Liver (tissue), 8 donors: ENCODE measurements at regions not wholly inside any gene's neighbourhood (a gene's known extent, or its start where the extent isn't known, plus 50 kb on each side); places are given as distances from the start of the nearest gene placed in this dataset.

ENCODE experiments used
- DNase-seq: peaks from one replicate; pipeline ENCODE4 v3.0.0-alpha.2; 2017; ENCODE audit warnings: low spot score
- H3K27ac ChIP-seq, 2 donors: one replicate each; pipeline ENCODE4 v1.7.0; 2013; ENCODE audit warnings: inconsistent platforms in 2 of 2, low read length in 2 of 2, control low read depth in 1 of 2, low read depth in 1 of 2, mild to moderate bottlenecking in 1 of 2
- H3K27me3 ChIP-seq, 4 donors: one replicate each; pipeline versions ENCODE4 v1.6.1 to v1.7.0; 2013; ENCODE audit warnings: low read length in 3 of 4, inconsistent platforms in 1 of 4, mild to moderate bottlenecking in 1 of 4, moderate library complexity in 1 of 4; ENCODE audit not compliant: control insufficient read depth in 4 of 4, insufficient read depth in 4 of 4
- H3K36me3 ChIP-seq, 4 donors: one replicate each; pipeline versions ENCODE4 v1.6.1 to v1.7.0; 2013; ENCODE audit warnings: low read length in 3 of 4, mild to moderate bottlenecking in 3 of 4, low read depth in 1 of 4, moderate library complexity in 1 of 4; ENCODE audit not compliant: control insufficient read depth in 4 of 4, insufficient read depth in 3 of 4
- H3K4me1 ChIP-seq, 4 donors: one replicate each; pipeline versions ENCODE4 v1.6.1 to v1.7.0; 2013; ENCODE audit warnings: low read length in 3 of 4, mild to moderate bottlenecking in 3 of 4, moderate library complexity in 1 of 4; ENCODE audit not compliant: control insufficient read depth in 4 of 4, insufficient read depth in 4 of 4
- H3K4me3 ChIP-seq, 3 donors: one replicate each; pipeline versions ENCODE4 v1.6.1 to v1.7.0; 2013; ENCODE audit warnings: low read length in 3 of 3, control low read depth in 1 of 3, low read depth in 1 of 3, mild to moderate bottlenecking in 1 of 3
- H3K9ac ChIP-seq, 2 donors: one replicate each; pipeline ENCODE4 v1.7.0; 2013; ENCODE audit warnings: low read length in 2 of 2, mild to moderate bottlenecking in 2 of 2, moderate library complexity in 2 of 2, control low read depth in 1 of 2, low read depth in 1 of 2
- H3K9me3 ChIP-seq, 4 donors: one replicate each; pipeline versions ENCODE4 v1.6.1 to v1.7.0; 2013; ENCODE audit warnings: low read length in 3 of 4; ENCODE audit not compliant: control insufficient read depth in 4 of 4
- EGR1 ChIP-seq, 2 donors: IDR thresholded peaks; 2 replicates each; pipeline ENCODE4 v1.6.1; 2016 to 2018; ENCODE audit warnings: antibody characterized with exemption in 2 of 2, low read depth in 2 of 2
- FOXA1 ChIP-seq: IDR thresholded peaks from 2 replicates; pipeline ENCODE4 v1.6.1; 2016; ENCODE audit warnings: antibody characterized with exemption
- FOXA2 ChIP-seq: IDR thresholded peaks from 2 replicates; pipeline ENCODE4 v1.6.1; 2016; ENCODE audit warnings: antibody characterized with exemption
- GABPA ChIP-seq, 2 donors: IDR thresholded peaks in 1 of 2; conservative IDR thresholded peaks in 1 of 2; 2 replicates each; pipeline ENCODE4 v1.6.1; 2016; ENCODE audit warnings: antibody characterized with exemption in 2 of 2, mild to moderate bottlenecking in 1 of 2, moderate library complexity in 1 of 2
- HNF4A ChIP-seq, 2 donors: conservative IDR thresholded peaks; 2 replicates each; pipeline ENCODE4 v1.6.1; 2016; ENCODE audit warnings: antibody characterized with exemption in 2 of 2, mild to moderate bottlenecking in 2 of 2
- HNF4G ChIP-seq: IDR thresholded peaks from 2 replicates; pipeline ENCODE4 v1.6.1; 2016; ENCODE audit warnings: antibody characterized with exemption
- JUND ChIP-seq, 2 donors: IDR thresholded peaks; 2 replicates each; pipeline ENCODE4 v1.6.1; 2016; ENCODE audit warnings: antibody characterized with exemption in 2 of 2
- NR2F2 ChIP-seq: IDR thresholded peaks from 2 replicates; pipeline ENCODE4 v1.6.1; 2016; ENCODE audit warnings: antibody characterized with exemption
- RAD21 ChIP-seq, 2 donors: IDR thresholded peaks; 2 replicates each; pipeline ENCODE4 v1.6.1; 2016; ENCODE audit warnings: antibody characterized with exemption in 2 of 2, mild to moderate bottlenecking in 2 of 2
- RXRA ChIP-seq, 2 donors: IDR thresholded peaks; 2 replicates each; pipeline ENCODE4 v1.6.1; 2017 to 2018; ENCODE audit warnings: antibody characterized with exemption in 2 of 2, mild to moderate bottlenecking in 1 of 2
- SP1 ChIP-seq: IDR thresholded peaks from 2 replicates; pipeline ENCODE4 v1.6.1; 2018; ENCODE audit warnings: antibody characterized with exemption, mild to moderate bottlenecking
- TAF1 ChIP-seq: conservative IDR thresholded peaks from 2 replicates; pipeline ENCODE4 v1.6.1; 2016; ENCODE audit warnings: antibody characterized with exemption, mild to moderate bottlenecking
- YY1 ChIP-seq: IDR thresholded peaks from 2 replicates; pipeline ENCODE4 v1.6.1; 2016; ENCODE audit warnings: antibody characterized with exemption, mild to moderate bottlenecking
- WGBS: extraction: QIAGEN DNeasy Blood & Tissue Kit; methylation state at CpG from one replicate; pipeline ENCODE4 v1.1.7; 2013; 5-methylcytosine and 5-hydroxymethylcytosine counted together
- TF ChIP-seq, protein P1 (sequence below): IDR thresholded peaks from 2 replicates; pipeline ENCODE4 v1.6.1; 2016; ENCODE audit warnings: antibody characterized with exemption, mild to moderate bottlenecking
- TF ChIP-seq, protein P2 (sequence below): IDR thresholded peaks from 2 replicates; pipeline ENCODE4 v1.6.1; 2016; ENCODE audit warnings: antibody characterized with exemption
- TF ChIP-seq, protein P3 (sequence below): IDR thresholded peaks from 2 replicates; pipeline ENCODE4 v1.6.1; 2016; ENCODE audit warnings: antibody characterized with exemption
- TF ChIP-seq, protein P4 (sequence below): IDR thresholded peaks from 2 replicates; pipeline ENCODE4 v1.6.1; 2016; ENCODE audit warnings: antibody characterized with exemption
- TF ChIP-seq, protein P5 (sequence below): fragments of 150-350 bp; IDR thresholded peaks from 2 replicates; pipeline ENCODE4 v1.5.1; 2017; ENCODE audit warnings: improper control_type of control experiment, low read depth, low read length; ENCODE audit not compliant: missing input control
- donor health status: healthy.
- donor health status: healthy.
- donor health status: healthy.
- donor health status: healthy.
- donor health status: healthy.

DNA sequence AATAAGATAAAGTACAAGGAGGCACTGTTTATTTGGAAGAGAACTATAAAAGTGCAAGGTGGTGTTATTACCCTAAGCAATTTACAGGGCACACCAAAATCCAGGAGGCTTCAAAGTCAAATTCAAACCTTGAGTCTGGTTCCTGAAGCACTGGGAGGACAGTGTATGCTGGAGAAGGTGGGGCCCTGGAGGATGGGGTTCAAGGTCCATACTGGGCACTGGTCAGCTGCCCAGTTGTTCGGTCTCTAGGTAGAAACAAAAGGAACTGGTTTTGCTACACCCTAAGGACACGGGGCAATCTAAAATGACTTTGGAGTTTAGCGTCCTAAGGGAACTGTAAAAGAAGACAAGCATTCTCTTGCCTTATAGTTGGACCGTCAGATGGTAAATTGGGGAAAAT is 78.4 kb upstream of the ELMO1 start:
- peaks cover 0 to 5% (median 2%) of the 10 kb centered on the region in 4 donors for H3K4me1 ChIP-seq
- TF ChIP-seq FOXA2: no peak
- TF ChIP-seq, protein P1, sequence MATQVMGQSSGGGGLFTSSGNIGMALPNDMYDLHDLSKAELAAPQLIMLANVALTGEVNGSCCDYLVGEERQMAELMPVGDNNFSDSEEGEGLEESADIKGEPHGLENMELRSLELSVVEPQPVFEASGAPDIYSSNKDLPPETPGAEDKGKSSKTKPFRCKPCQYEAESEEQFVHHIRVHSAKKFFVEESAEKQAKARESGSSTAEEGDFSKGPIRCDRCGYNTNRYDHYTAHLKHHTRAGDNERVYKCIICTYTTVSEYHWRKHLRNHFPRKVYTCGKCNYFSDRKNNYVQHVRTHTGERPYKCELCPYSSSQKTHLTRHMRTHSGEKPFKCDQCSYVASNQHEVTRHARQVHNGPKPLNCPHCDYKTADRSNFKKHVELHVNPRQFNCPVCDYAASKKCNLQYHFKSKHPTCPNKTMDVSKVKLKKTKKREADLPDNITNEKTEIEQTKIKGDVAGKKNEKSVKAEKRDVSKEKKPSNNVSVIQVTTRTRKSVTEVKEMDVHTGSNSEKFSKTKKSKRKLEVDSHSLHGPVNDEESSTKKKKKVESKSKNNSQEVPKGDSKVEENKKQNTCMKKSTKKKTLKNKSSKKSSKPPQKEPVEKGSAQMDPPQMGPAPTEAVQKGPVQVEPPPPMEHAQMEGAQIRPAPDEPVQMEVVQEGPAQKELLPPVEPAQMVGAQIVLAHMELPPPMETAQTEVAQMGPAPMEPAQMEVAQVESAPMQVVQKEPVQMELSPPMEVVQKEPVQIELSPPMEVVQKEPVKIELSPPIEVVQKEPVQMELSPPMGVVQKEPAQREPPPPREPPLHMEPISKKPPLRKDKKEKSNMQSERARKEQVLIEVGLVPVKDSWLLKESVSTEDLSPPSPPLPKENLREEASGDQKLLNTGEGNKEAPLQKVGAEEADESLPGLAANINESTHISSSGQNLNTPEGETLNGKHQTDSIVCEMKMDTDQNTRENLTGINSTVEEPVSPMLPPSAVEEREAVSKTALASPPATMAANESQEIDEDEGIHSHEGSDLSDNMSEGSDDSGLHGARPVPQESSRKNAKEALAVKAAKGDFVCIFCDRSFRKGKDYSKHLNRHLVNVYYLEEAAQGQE: no peak
- TF ChIP-seq, protein P2, sequence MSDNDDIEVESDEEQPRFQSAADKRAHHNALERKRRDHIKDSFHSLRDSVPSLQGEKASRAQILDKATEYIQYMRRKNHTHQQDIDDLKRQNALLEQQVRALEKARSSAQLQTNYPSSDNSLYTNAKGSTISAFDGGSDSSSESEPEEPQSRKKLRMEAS: no peak
- TF ChIP-seq RXRA (IDR thresholded peaks at IDR 0.05): peak in 1 of 2 donors; percentile 12
- TF ChIP-seq, protein P3, sequence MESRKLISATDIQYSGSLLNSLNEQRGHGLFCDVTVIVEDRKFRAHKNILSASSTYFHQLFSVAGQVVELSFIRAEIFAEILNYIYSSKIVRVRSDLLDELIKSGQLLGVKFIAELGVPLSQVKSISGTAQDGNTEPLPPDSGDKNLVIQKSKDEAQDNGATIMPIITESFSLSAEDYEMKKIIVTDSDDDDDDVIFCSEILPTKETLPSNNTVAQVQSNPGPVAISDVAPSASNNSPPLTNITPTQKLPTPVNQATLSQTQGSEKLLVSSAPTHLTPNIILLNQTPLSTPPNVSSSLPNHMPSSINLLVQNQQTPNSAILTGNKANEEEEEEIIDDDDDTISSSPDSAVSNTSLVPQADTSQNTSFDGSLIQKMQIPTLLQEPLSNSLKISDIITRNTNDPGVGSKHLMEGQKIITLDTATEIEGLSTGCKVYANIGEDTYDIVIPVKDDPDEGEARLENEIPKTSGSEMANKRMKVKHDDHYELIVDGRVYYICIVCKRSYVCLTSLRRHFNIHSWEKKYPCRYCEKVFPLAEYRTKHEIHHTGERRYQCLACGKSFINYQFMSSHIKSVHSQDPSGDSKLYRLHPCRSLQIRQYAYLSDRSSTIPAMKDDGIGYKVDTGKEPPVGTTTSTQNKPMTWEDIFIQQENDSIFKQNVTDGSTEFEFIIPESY: no peak
- TF ChIP-seq JUND (IDR thresholded peaks at IDR 0.05): no peak
- TF ChIP-seq SP1: peak; percentile 35
- no peak for TF ChIP-seq GABPA (IDR thresholded peaks at IDR 0.05 in 1 of 2, conservative IDR thresholded peaks at IDR 0.05 in 1 of 2)
- TF ChIP-seq EGR1 (IDR thresholded peaks at IDR 0.05; ENCODE audit: low read depth in 2 of 2): no peak
- TF ChIP-seq, protein P4, sequence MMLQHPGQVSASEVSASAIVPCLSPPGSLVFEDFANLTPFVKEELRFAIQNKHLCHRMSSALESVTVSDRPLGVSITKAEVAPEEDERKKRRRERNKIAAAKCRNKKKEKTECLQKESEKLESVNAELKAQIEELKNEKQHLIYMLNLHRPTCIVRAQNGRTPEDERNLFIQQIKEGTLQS: no peak
- TF ChIP-seq FOXA1: no peak
- no peak for TF ChIP-seq RAD21 (IDR thresholded peaks at IDR 0.05)
- TF ChIP-seq YY1: no peak
- TF ChIP-seq, protein P5, sequence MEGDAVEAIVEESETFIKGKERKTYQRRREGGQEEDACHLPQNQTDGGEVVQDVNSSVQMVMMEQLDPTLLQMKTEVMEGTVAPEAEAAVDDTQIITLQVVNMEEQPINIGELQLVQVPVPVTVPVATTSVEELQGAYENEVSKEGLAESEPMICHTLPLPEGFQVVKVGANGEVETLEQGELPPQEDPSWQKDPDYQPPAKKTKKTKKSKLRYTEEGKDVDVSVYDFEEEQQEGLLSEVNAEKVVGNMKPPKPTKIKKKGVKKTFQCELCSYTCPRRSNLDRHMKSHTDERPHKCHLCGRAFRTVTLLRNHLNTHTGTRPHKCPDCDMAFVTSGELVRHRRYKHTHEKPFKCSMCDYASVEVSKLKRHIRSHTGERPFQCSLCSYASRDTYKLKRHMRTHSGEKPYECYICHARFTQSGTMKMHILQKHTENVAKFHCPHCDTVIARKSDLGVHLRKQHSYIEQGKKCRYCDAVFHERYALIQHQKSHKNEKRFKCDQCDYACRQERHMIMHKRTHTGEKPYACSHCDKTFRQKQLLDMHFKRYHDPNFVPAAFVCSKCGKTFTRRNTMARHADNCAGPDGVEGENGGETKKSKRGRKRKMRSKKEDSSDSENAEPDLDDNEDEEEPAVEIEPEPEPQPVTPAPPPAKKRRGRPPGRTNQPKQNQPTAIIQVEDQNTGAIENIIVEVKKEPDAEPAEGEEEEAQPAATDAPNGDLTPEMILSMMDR: no peak
- TF ChIP-seq NR2F2: no peak
- TF ChIP-seq TAF1: no peak
- TF ChIP-seq HNF4G: peak; percentile 39
- peak; percentile 56 to 79 for TF ChIP-seq HNF4A (conservative IDR thresholded peaks at IDR 0.05)
- no peak for DNase-seq
- H3K27ac ChIP-seq: no peak overlapping the region
- no peaks in the 10 kb centered on the region for H3K9me3 ChIP-seq
- no peak overlapping the region for H3K4me3 ChIP-seq
- H3K9ac ChIP-seq: no peak overlapping the region
- 53% methylated on average over 4 of the region's 4 CpGs for WGBS
- H3K36me3 ChIP-seq: no peaks in the 10 kb centered on the region
- H3K27me3 ChIP-seq: no peaks in the 10 kb centered on the region
